Activated T-cell treated with anti-CD3 and anti-CD28 coated beads for 24 hours (primary cell): ENCODE measurements at regions not wholly inside any gene's neighbourhood (a gene's known extent, or its start where the extent isn't known, plus 50 kb on each side); places are given as distances from the start of the nearest gene placed in this dataset.
"Not testable (repeated sequence)": the region's sequence is repeated elsewhere in the genome, so short reads cannot be mapped to it uniquely, and the experiment has no call there.

ENCODE experiments used
- DNase-seq: peaks from one replicate; pipeline ENCODE4 v3.0.0-alpha.2; 2020; ENCODE audit warnings: low read depth

DNA sequence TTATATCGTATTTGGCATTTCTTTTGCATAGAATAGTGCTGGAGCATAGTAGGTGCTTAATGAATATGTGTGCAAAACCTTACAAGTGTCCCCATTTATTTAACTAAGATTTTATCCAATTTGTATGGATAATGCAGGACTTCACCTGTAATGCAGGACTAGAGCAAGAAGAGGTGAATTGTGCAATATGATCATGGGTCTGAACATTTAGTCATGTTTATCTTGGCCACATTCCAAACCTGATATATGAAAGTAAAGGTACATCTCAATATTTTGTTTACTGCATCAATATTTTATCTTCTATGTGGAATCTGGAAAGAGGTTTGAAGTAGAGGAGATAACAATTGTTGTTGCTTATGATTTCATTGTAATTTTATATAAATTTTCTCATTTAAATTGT is 1626.7 kb upstream of the B3GALT2 start:
- DNase-seq, result no peak

DNA sequence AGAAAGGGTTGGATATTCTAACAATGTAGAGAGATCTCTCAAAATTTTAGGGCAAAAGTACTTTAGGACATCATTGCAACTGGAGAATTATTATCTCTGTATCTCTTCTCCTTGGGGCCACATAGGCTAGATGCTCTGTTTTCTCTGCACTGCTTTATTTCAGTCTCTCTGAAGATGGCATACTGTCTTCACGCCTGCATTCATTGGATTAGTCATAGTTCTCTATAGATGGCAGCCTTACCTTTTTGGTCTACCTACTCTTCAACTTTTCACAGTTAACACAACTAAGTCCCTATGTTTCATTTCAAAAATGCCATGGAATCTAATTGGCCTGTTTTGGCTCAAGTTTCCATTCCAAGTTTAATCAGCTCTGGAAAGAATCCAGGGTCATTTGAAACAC is 1623.3 kb upstream of the B3GALT2 start:
- DNase-seq, result no peak

DNA sequence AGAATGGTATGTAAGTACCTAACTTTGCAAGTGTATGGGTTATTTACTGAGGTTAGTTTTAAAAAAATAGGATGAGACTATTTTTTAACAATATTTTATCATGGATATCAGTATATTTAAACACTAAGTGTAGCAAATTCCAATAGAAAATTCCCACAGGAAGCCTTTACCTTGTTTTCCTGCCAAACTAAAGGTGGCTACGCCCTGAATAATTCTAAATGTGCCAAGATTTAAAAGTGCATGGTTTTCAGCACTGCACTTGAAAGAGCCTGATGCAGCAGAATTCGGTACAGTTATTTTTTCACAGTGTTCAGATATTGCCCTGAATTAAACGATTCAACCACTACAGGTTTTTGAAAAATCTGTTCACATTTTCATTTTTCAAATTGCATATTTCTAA is 1622.8 kb upstream of the B3GALT2 start:
- no peak for DNase-seq

DNA sequence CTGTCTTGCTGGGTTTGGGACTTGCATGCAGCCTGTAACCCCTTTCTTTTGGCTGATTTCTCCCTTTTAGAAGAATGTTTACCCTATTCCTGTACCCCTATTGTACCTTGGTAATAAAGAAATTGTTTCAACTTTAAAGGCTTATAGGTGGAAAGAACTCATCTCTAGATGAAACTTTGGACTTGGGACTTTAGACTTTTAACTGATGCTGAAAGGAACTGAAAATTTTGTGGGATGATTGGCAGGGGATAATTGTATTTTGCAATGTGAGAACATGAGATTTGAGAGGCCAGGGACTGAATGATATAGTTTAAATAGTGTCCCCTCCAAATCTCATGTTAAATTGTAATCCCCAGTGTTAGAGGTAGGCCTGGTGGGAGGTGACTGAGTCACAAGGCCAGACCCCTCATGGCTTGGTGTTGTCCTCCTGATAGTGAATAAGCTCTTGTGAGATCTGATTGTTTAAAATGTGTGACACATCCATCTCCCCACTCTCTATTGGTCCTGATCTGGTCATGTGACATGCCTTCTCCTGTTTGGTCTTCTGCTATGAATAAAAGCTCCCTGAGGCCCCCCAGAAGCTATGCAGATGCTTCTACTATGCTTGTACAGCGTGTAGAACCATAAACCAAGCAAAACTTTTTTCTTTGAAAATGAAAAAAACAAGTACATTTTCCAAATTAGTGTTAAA is 1621.3 kb upstream of the B3GALT2 start:
- DNase-seq, result no peak

DNA sequence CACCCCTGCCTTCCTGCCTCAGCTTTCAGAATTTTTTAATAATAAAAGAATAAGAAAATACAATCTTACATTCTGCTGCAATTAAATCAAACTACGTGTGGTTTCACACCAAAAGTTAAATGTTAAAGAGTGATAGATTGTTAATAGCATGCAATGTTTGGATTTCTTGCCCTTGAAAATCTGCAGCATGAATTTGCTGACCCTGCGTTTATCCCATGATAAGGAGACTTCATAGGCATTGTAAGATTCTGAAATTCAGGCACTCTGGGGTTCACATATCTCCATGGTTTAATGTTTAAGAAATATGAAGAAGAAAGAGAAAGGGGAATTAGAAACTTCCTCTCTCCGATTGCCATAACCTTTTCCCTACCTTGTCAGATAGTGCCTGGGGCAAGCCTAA is 1616.2 kb upstream of the B3GALT2 start:
- DNase-seq, result no peak

DNA sequence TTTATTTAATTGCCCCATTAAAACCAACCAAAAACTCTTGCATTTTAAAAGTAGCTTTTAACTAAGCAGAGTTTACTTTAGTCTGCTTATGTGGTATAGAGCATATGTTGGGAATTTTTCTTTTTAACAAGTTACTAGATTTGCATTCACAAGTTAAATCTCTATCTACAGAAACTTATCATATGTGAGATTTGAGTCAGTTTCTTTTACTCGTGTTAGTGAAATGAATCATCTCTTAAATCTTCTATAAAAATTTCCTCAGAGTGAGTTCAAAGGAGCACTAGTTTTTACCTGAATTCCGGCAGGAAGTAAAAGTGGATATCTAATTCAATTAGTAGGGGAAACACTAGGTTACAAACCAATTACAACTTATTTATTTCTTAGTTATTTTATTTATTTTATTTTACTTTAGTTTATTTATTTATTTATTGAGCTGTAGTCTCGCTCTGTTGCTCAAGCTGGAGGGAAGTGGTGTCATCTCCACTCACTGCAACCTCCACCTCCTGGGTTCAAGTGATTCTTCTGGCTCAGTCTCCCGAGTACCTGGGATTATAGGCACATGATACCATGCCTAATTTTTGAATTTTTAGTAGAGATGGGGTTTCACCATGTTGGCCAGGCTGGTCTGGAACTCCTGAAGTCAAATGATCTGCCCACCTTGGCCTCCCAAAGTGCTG is 1609.6 kb upstream of the B3GALT2 start:
- DNase-seq, result no peak

DNA sequence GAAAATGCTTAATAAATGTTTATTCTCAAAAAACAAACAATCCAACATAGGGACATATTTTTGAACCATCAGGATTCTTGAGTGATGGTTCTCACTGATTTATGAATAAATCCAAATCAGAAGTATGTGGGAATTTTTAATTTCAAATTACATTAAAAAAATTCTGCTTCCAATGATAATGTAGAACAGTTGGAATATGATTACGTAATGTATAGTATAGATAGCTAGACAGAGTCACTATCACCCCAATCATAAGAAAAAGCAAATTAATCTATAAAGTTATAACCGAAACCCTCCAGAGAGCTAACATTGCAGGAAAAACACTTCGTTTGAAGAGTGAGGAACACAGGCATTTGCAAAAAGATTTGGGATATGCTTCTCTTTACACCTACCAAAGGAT is 1600.6 kb upstream of the B3GALT2 start:
- DNase-seq, result no peak

DNA sequence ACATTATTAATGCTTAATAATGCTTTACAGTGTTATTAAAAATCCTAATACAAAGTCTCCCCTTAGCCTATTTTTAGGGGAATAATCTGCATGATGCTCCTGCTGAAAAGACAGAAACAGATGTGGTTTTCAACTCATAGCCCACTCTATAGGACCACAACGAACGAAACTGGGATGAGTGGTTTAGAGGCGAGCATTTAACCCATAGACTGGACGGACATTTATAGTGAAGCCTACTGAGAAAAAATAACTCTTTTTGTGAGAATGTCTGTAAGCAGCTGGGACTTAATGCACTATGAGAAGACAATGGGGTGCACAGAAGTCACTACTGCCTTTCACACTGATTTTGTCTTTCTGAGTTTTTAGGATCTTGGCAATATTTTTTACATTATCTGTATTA is 1599.6 kb upstream of the B3GALT2 start:
- no peak for DNase-seq

DNA sequence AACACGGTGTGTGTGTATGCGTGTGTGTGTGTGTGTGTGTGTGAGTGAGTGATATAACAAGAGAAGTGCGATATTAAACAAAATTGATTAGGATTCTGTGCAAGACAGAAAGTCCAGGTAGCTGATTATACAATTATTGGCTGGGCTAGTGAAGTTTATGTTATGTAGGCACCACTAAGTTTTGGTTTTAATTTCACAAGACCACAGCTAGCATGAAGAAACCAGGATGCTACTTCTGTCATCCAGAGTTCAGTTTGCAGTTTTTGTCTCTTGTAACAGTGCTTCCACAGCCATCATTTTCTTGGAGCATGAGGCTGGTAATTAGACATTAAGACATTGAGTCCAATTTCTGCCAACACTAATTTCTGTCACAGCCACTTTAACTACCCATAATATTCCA is 1590.2 kb upstream of the B3GALT2 start:
- no peak for DNase-seq

DNA sequence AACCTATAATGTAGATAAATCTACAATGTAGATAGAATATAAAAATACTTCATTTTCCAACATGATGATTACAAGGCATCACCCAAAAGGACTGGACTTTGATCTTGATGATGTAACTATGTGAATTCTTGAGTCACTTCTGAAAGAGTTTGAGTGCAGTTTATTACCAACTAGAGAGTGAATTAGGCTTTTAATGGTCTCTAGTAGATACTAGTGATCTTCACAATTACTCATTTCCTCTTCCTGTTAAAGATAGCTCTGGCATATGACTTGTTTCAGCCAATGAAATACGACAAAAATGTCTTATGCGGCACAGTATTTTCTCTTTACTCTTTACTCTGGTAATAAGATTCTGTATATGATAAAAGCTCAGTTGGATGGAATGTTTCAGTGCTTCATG is 1588.1 kb upstream of the B3GALT2 start:
- no peak for DNase-seq

DNA sequence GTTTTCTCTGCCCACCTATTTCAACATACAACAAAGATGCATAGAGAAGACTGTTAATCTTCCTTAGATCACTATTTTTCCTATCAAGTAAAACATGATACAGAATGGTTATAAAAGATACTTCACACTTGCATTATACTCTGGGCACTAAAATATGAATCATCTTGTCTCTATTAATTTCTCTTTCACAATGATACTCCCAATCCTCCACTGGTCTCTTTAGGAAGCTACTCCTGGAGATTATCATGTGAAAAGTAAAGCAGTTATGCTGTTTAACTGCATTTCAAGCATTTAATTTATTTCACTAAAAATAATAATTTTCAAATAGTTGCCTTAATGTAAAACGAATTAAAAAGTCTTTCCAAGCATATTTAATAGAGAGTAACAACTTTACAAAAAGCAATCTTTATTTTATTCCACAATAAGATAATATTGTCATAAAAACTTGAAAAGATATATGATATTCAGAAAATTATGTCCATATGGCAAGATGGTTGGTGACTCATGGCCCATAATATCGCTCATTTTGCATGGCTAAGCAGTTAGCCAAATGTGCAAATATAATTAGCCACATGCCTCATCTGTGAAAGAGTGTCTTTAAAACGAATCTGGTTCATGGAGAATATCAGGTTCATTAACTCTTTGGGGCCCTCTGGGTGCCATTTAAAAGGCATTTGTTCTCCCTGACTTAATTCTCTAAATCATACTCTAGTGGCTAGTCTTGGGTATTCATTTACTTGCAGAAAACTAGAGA is 1569.0 kb upstream of the B3GALT2 start:
- no peak for DNase-seq

DNA sequence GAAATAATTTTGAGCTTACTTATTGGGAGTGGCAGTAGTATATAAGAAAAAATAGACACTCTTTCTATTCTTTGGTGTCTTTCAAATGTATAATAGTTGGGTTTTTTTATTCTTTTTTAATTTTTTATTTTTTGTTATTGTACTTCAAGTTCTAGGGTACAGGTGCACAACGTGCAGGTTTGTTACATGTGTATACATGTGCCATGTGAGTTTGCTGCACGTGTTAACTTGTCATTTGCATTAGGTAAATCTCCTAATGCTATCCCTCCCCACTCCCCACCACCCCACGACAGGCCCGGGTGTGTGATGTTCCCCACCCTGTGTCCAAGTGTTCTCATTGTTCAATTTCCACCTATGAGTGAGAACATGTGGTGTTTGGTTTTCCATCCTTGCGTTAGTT is 1552.4 kb upstream of the B3GALT2 start:
- DNase-seq, result not testable (repeated sequence)

DNA sequence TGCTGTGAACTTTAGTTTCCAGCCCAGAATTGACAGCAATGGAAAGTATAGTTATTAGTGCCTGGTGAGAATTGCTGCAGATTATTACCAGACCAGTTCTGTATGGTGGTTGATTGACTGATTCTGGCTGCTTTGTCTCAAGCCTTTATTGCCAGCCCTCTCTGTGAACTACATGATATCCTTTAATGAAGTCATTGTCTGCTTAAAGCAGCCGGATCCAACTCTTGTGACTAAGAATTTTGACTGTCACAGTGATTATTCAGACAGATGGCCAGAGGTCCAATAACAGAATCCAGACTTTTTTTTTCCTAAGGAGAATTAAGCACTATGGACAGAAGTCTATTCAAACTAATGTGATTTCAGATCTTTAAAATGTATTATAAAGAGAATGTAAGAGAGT is 1548.6 kb upstream of the B3GALT2 start:
- DNase-seq, result no peak

DNA sequence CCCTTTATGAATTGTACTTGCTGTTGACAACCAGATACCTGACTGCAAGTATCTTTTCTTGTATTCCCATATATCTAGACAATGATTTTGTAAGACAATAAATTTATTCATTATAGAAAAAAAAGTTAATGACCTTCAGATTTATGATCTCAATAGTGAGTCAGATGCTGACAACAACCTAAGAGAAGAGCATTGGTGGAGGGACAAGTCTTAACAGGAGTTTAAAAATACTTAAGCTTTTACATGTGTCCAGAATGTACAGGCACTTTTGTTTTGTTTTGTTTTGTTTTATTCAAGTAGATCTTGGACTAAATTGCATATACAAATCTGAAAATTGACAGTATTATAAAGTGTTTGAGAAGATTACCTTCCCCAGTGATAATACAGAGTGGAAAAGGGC is 1544.6 kb upstream of the B3GALT2 start:
- DNase-seq, result no peak

DNA sequence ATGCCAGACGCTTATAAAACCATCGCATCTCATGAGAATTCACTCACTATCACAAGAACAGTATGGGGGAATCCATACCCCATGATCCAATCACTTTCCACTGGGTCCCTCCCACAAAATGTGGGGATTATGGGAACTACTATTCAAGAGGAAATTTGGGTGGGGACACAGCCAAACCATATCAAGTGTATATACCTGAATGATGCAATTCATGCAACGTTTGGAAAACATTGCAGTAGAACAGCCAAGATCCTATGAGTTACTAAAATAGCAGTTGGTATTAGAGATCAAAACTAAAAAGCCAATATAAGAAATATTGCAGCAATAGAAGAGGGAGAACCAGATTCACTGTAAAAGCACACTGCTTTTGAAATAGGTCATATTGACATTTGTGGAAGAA is 1543.9 kb upstream of the B3GALT2 start:
- no peak for DNase-seq

DNA sequence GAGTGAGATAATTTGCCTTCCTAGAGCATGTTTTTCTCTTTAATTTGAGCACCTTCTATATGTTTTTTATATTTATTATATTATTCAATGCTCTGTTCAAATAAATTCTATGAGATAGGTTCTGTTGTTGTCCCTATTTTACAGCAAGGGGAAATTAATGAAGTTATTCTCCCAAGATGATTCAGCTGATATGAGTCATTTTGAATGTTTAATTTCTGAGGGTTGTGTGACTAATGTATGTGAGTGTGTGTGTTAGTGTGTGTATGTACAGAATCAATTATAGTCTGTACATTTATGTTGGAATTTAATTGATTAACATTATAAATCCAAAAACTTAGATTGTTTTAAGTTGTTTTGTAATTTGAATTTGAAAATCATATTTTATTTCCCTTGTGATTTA is 1536.7 kb upstream of the B3GALT2 start:
- no peak for DNase-seq

DNA sequence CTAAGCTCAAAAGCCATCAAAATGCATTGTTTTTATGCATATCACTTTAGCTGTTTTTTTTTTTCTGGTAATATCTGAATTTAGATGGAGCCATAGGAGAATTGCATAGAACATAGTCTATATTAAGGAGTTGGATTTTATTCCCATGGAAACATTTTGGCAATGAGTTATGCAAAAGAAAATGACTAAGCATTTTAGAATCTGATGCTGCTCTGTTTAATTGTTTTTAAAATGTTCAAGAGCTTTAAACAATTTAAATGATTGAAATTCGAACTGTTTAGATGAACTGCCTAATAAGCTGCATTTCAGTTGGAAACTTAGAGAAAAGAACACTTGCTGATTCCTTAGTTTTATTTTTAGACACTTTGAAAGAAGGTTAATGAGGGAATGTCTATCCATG is 1531.5 kb upstream of the B3GALT2 start:
- DNase-seq, result no peak

DNA sequence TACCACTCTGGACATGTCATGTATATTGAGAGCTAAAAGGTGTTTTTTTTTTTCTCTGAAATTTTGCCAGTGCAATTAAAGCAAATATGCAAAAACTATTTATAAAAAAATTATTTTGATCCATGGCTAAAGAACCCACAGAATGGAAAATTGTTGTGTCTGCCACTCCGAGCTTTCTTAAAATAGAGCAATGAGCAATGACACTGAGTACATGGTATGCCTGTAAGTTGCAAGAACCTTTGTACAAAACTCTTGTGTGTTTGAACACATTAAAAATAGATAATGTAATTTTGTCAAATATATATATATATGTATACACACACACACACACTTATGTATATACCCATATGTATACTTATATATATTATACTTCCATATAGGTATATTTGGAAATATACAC is 1530.9 kb upstream of the B3GALT2 start:
- DNase-seq, result no peak

DNA sequence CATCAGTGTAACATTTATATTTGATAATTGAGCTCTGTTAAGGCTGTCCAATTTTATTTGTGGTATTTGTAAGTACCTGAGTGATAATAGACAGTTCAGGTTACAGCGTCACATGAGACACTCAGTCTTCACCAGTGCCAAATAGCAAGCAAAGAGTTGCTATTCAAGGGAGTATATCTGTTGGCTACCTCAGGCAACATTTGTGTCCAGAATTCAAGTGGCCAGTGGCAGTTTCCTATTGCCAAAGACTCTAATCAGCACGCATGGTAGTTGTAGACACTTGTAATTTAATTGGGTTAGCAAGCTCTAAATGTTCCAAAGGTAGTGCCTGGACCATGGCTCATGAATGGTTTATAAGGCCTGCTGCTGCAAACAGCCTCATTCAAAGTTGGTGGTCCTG is 1524.3 kb upstream of the B3GALT2 start:
- no peak for DNase-seq

DNA sequence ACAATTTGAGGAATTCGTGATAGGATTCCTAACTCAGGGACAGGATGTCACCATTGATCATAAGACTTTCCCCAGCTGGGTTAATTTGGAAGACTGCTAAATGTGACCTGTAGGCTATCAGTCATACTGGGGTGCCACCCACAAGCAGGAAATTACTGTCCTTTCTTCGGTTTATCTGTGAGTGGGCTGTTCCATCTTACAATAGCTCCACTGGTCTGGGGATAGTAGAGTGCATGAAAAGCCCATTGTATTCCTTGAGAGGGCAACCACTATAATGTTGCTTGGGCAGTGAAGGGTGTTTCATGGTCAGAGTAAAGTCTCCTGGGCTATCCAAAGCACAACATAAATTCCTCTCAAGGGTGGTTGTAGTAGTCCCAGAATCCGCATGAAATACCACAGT is 1523.0 kb upstream of the B3GALT2 start:
- DNase-seq, result no peak

DNA sequence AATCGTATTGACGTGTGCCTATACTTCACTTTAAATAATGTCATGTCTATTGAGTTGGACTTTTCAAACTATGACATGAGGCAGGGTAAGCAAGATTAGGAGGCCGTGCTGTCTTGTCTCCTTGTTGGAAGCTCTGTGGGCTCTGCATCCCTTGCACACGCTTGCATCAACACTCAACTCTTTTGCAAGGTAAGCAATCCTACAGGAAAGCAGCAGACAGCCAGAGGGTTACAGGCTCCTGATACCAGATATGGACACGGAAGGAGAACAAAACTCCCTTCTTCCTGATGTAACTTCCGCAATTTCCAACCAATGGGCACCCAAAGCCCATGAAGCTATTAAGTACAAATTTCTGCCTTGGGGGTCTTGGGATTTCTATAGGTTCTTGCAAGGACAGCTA is 1520.7 kb upstream of the B3GALT2 start:
- DNase-seq, result no peak

DNA sequence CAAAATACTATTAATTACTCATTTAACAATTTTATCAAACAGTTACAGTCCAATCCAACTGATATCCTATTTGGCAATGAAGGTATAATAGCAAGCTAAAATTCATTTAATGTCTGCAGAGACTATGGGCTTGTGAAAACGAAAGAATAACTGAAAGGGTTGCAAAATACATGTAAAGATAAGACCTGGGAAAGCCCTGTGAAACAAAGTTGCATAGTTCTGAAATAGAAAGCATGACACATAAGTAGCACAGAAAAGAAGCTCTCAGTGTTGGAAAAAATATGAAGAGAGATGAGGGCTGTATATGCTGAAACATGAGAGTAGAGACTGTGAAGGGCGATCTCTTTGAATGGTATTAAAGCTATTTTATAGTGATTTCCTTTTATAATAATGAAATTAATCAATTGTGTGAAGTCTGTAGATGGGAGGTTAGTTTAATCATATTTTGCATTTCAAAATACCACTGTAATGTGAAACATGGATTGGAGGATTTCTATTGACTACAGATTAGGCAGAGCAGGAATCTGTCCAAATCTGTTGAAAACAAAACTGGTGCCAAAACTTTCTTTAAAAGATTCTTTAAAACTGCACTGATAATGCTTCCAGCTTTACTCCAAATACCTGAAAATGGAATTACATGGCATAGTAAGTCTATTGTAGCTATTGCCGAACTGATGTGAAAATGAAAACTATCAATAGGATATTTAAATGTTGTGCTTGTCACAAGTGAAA is 1518.9 kb upstream of the B3GALT2 start:
- no peak for DNase-seq

DNA sequence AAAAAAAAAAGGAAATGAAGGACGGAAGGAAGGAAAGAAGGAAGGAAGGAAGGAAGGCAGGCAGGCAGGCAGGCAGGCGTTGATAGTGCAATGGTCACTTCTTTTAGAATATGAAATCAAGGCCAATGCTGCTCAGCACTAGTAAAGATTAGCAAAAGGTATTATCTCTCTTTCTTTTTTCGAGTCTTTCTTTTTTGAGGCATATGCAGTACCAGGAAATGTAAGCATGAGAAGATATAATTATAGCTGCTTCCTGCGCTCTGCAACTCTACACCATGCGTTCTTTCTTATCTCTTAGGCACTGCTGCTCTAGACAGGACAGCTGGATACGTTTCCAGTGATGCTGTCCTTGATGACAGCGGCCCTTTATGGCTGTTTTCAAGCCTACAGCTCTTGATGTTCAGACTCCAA is 1512.5 kb upstream of the B3GALT2 start:
- DNase-seq, result no peak
